Activated CD8-positive, alpha-beta T cell treated with anti-CD3 and anti-CD28 coated beads, Interleukin-2, amount 10 ng/mL, durations not matched to agents 7 days and 5 days (primary cell): ENCODE measurements at regions not wholly inside any gene's neighbourhood (a gene's known extent, or its start where the extent isn't known, plus 50 kb on each side); places are given as distances from the start of the nearest gene placed in this dataset.

Experiments
- ATAC-seq: fragments of 150-1000 bp; cut with Tn5 transposase; one replicate; pipeline ENCODE4 v1.10.0; 2021; ENCODE audit warnings: moderate library complexity
- CTCF ChIA-PET: fragments of 350-600 bp; sonication (Branson Sonifier 250); formaldehyde crosslinking; loops from one replicate; lab custom pipeline; 2021; ENCODE audit warnings: antibody characterized with exemption; lab: Charles Lee
- POLR2A ChIA-PET: fragments of 350-600 bp; sonication (Branson Sonifier 250); formaldehyde crosslinking; loops from one replicate; lab custom pipeline; 2021; ENCODE audit warnings: antibody characterized with exemption; lab: Charles Lee
- DNase-seq: peaks from one replicate; pipeline ENCODE4 v3.0.0-alpha.2; 2020
- H3K27ac Mint-ChIP-seq: one replicate; pipeline ENCODE4 v1.8.0; 2021; ENCODE audit warnings: mild to moderate bottlenecking, mixed read lengths
- H3K27me3 Mint-ChIP-seq: one replicate; pipeline ENCODE4 v1.8.0; 2021; ENCODE audit warnings: low read depth, mixed read lengths
- H3K36me3 Mint-ChIP-seq: one replicate; pipeline ENCODE4 v1.8.0; 2021; ENCODE audit warnings: low read depth, mixed read lengths
- H3K4me1 Mint-ChIP-seq: one replicate; pipeline ENCODE4 v1.8.0; 2021; ENCODE audit warnings: low read depth, mixed read lengths
- H3K4me3 Mint-ChIP-seq: one replicate; pipeline ENCODE4 v1.8.0; 2021; ENCODE audit warnings: mild to moderate bottlenecking, mixed read lengths
- H3K9me3 Mint-ChIP-seq: one replicate; pipeline ENCODE4 v1.8.0; 2022; ENCODE audit warnings: mixed read lengths; ENCODE audit not compliant: insufficient read depth

DNA sequence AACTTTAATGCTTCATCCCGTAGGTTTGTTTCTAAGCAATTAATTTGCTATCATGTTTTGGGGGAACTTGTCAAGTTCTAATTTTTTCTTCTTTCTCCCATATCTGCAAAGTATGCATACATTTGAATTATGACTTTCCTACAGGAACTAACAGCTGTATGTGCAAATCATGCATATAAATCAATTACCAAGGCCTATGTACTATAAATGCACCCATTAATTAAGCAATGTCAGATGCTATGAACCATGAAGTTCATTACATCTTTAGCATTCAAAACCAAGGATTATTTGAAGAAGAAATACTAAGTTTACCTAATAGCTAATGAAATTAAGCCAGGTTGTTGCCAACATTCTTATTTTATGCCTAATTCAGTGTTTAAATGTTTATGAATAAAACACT lies 851.3 kb downstream of the TFAP2A start:
- H3K9me3 Mint-ChIP-seq, result no peaks in the 10 kb centered on the region
- DNase-seq, result no peak
- no peak for ATAC-seq
- H3K4me1 Mint-ChIP-seq, result no peaks in the 10 kb centered on the region
- H3K4me3 Mint-ChIP-seq, result no peak overlapping the region
- H3K36me3 Mint-ChIP-seq, result no peaks in the 10 kb centered on the region
- ChIA-PET CTCF (no interaction called here), POLR2A (no interaction called here)
- H3K27ac Mint-ChIP-seq, result no peak overlapping the region
- H3K27me3 Mint-ChIP-seq, result no peaks in the 10 kb centered on the region

DNA sequence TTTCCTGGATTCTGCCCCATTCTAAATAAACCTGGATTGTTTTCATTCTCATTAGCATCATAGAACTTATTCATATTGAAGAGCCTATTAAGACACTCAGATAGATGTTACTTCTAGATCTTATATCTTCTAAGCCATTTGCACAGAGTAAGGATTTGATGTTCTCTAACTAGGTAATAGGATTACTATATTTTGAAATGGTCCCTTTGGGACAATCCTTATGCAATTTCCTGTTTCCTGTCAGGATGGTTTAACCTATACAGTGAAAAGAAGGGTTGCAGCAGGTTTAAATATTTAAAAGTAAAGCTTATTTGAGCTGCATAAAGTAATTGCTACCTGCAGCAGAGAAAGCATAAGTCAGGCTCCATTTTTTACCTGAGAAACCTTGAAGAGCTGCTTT lies 860.1 kb downstream of the TFAP2A start:
- ChIA-PET CTCF (no interaction called here), POLR2A (no interaction called here)
- H3K27ac Mint-ChIP-seq, result no peak overlapping the region
- DNase-seq (no peak), ATAC-seq (no peak)
- no peaks in the 10 kb centered on the region for H3K36me3 Mint-ChIP-seq
- peaks cover 8% of the 10 kb centered on the region for H3K9me3 Mint-ChIP-seq
- no peak overlapping the region for H3K4me3 Mint-ChIP-seq
- no peaks in the 10 kb centered on the region for H3K27me3 Mint-ChIP-seq
- no peaks in the 10 kb centered on the region for H3K4me1 Mint-ChIP-seq

DNA sequence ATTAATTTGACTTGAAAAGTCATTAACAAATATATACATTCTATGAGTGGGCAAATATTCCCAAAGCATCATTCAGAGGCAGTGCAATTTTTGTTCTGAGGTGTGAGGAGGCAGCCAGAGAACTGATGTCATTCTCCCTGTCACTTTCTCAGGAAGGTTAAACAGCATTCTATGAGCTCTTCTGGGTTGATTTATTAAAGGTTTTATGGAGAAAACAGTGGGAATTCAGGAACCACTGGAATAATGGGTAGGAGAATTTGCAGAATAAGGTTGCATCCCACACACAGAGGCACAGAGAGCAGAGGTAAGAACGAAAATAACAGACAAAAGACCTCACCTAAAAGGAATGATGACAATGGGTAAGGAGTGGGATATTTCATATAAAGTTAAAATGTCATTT lies 860.6 kb downstream of the TFAP2A start:
- ATAC-seq, result no peak
- H3K4me1 Mint-ChIP-seq, result no peaks in the 10 kb centered on the region
- H3K27ac Mint-ChIP-seq, result no peak overlapping the region
- H3K9me3 Mint-ChIP-seq, result peaks cover 8% of the 10 kb centered on the region
- H3K4me3 Mint-ChIP-seq, result no peak overlapping the region
- H3K36me3 Mint-ChIP-seq, result no peaks in the 10 kb centered on the region
- no peak for DNase-seq
- POLR2A ChIA-PET, result no interaction called here
- CTCF ChIA-PET, result no interaction called here
- H3K27me3 Mint-ChIP-seq, result no peaks in the 10 kb centered on the region

DNA sequence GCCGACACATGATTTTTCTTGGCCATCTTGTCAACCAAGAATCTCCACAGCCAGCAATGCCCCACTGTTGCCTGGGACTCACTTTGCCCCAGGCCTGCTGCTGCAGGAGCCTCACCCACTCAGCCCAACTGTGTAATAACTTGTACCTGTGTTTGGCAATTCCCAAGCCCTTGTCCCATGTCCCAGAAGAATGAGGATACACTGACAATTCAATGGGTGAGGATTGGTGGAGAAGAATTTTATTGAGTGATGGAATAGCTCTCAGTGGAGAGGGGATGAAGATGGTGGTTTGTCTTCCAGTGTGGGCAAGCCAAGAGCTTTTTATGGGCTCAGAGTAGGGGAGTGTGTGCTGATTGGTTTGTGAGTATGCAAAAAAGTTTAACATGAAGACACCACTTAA lies 861.9 kb downstream of the TFAP2A start:
- H3K4me3 Mint-ChIP-seq, result no peak overlapping the region
- ChIA-PET CTCF (no interaction called here), POLR2A (no interaction called here)
- H3K27me3 Mint-ChIP-seq, result no peaks in the 10 kb centered on the region
- ATAC-seq (no peak), DNase-seq (no peak)
- no peaks in the 10 kb centered on the region for H3K36me3 Mint-ChIP-seq
- no peaks in the 10 kb centered on the region for H3K4me1 Mint-ChIP-seq
- H3K9me3 Mint-ChIP-seq, result peaks cover 8% of the 10 kb centered on the region
- no peak overlapping the region for H3K27ac Mint-ChIP-seq

GRCh38 chr6:9543649-9544048 lies 871.2 kb downstream of the TFAP2A start:
- H3K27me3 Mint-ChIP-seq, result no peaks in the 10 kb centered on the region
- ChIA-PET POLR2A (no interaction called here), CTCF (no interaction called here)
- no peak for ATAC-seq
- H3K36me3 Mint-ChIP-seq, result no peaks in the 10 kb centered on the region
- H3K4me1 Mint-ChIP-seq, result no peaks in the 10 kb centered on the region
- no peak overlapping the region for H3K4me3 Mint-ChIP-seq
- H3K27ac Mint-ChIP-seq, result no peak overlapping the region
- H3K9me3 Mint-ChIP-seq, result no peaks in the 10 kb centered on the region
- DNase-seq, result no peak

DNA sequence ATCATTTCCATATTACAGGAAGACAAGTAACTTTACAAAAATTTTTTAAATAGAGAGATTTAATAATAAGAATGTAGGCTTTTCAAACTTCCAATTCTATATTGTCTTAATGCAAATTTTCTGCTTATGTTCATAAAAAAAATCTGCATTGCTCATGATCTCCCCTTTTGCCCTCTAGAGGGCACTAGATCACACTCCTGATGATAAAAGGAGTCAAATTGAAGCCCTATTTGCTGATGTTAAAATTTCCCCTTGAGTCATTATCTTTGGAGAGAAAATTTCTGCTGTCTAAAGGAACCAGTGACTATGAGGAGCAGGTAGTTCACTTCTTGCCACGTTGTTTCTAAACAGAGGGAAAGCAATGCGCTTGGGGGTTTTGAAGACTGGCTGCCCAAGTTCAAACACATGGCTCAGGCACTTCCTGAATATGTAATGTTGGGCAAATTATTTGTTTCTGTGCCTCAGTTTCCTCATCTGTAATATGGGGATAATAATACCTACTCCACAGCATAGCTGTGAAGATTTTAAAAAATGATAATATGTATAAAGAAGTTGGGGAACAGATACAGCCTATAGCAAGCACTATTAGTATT lies 874.2 kb downstream of the TFAP2A start:
- POLR2A ChIA-PET, result no interaction called here
- no peaks in the 10 kb centered on the region for H3K36me3 Mint-ChIP-seq
- H3K4me1 Mint-ChIP-seq, result no peaks in the 10 kb centered on the region
- ATAC-seq (no peak), DNase-seq (no peak)
- H3K4me3 Mint-ChIP-seq, result no peak overlapping the region
- H3K9me3 Mint-ChIP-seq, result no peaks in the 10 kb centered on the region
- CTCF ChIA-PET, result interaction anchor here (0.7 kb wide), 1 partner anchor 18 kb away, joined by 3 read pairs; no protein-coding TSS in a partner anchor
- no peaks in the 10 kb centered on the region for H3K27me3 Mint-ChIP-seq
- H3K27ac Mint-ChIP-seq, result no peak overlapping the region

DNA sequence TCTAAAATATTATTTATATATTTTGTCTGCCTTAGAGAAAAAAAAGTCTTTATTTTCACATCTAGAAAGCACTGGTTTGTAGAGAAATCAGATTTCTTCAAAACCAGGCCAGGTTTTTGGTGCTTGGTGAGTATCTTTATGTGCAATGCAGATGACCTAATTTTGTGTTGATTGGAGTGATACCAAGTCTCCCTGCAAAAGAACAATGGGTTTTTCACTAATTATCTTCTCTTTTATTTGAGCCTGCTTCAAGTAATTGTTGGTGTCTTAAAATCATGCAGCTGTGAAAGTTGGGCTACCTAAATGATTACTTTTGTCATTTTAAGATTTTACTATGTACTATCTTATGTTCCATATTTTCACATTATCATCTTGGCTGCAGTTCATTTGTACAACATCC lies 874.7 kb downstream of the TFAP2A start:
- no peak overlapping the region for H3K27ac Mint-ChIP-seq
- H3K36me3 Mint-ChIP-seq, result no peaks in the 10 kb centered on the region
- H3K9me3 Mint-ChIP-seq, result no peaks in the 10 kb centered on the region
- H3K4me3 Mint-ChIP-seq, result no peak overlapping the region
- ATAC-seq (no peak), DNase-seq (no peak)
- ChIA-PET CTCF (no interaction called here), POLR2A (no interaction called here)
- no peaks in the 10 kb centered on the region for H3K4me1 Mint-ChIP-seq
- H3K27me3 Mint-ChIP-seq, result no peaks in the 10 kb centered on the region

DNA sequence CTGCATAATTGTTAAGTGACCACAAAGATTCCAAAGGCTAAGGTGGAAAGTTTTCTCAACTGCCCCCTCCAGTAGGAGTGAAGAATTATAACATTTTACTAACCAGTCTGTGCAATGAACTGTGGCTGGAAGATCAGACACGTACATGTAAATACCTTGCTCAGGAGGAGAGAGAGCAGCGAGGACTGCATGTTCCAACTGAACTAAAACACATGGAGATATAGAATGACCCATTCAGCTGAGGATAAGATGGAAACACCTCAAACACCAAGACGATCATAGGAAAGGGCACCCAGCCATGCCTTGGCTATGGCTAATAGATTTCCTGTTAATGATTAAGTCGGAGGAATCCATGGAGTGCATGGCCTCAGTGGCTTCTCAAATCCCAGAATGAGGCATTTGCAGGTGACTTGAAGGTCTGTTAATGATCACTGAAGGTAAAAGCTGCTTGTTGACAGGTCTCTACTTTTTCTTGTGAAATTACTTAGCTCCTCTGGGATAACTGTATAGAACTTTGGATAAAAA lies 875.6 kb downstream of the TFAP2A start:
- POLR2A ChIA-PET, result no interaction called here
- H3K36me3 Mint-ChIP-seq, result no peaks in the 10 kb centered on the region
- no peaks in the 10 kb centered on the region for H3K9me3 Mint-ChIP-seq
- no peak overlapping the region for H3K27ac Mint-ChIP-seq
- CTCF ChIA-PET, result no interaction called here
- DNase-seq (no peak), ATAC-seq (no peak)
- H3K4me3 Mint-ChIP-seq, result no peak overlapping the region
- H3K4me1 Mint-ChIP-seq, result no peaks in the 10 kb centered on the region
- no peaks in the 10 kb centered on the region for H3K27me3 Mint-ChIP-seq

DNA sequence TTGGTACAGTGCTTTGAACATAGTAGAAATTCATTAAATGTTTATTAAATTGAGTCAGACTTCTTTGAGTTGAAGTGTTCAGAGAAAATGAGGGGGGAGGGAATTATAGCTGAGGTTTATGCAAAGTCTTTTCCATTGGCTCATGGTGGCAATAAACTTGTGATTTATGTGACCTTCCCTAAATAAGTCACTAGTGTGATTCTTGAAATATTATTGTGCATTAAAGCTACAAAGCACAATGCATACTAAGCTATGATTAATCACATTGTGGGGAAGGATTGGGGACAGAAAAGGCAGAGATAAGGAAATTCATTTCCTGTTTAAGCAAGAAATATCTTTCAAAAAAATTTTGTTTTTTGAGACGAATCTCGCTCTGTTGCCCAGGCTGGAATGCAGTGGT lies 877.5 kb downstream of the TFAP2A start:
- H3K4me3 Mint-ChIP-seq, result no peak overlapping the region
- H3K4me1 Mint-ChIP-seq, result no peaks in the 10 kb centered on the region
- DNase-seq (no peak), ATAC-seq (no peak)
- no peaks in the 10 kb centered on the region for H3K9me3 Mint-ChIP-seq
- H3K27ac Mint-ChIP-seq, result no peak overlapping the region
- H3K27me3 Mint-ChIP-seq, result no peaks in the 10 kb centered on the region
- no peaks in the 10 kb centered on the region for H3K36me3 Mint-ChIP-seq
- CTCF ChIA-PET, result no interaction called here
- POLR2A ChIA-PET, result no interaction called here

DNA sequence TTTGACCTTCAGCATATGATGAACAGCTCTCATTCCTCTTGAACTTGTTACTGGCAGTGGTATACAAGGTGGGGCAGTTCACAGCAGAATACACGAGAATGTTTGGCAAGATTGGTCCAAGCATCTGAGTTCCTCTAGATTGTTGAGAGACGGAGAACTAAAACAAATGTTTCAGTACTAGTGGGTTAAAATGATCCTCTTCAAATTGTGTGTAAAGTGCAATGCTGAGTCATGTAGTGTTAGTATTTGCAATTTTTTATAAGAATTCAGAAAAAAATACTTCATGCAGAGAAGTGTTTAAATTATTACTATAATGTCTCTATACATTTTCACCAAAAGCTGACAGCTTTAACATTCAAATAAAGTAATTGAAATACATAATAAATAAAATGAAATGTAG lies 879.8 kb downstream of the TFAP2A start:
- DNase-seq (no peak), ATAC-seq (no peak)
- ChIA-PET CTCF (no interaction called here), POLR2A (no interaction called here)
- H3K27me3 Mint-ChIP-seq, result no peaks in the 10 kb centered on the region
- H3K4me1 Mint-ChIP-seq, result no peaks in the 10 kb centered on the region
- H3K9me3 Mint-ChIP-seq, result no peaks in the 10 kb centered on the region
- no peaks in the 10 kb centered on the region for H3K36me3 Mint-ChIP-seq
- H3K4me3 Mint-ChIP-seq, result no peak overlapping the region
- no peak overlapping the region for H3K27ac Mint-ChIP-seq

DNA sequence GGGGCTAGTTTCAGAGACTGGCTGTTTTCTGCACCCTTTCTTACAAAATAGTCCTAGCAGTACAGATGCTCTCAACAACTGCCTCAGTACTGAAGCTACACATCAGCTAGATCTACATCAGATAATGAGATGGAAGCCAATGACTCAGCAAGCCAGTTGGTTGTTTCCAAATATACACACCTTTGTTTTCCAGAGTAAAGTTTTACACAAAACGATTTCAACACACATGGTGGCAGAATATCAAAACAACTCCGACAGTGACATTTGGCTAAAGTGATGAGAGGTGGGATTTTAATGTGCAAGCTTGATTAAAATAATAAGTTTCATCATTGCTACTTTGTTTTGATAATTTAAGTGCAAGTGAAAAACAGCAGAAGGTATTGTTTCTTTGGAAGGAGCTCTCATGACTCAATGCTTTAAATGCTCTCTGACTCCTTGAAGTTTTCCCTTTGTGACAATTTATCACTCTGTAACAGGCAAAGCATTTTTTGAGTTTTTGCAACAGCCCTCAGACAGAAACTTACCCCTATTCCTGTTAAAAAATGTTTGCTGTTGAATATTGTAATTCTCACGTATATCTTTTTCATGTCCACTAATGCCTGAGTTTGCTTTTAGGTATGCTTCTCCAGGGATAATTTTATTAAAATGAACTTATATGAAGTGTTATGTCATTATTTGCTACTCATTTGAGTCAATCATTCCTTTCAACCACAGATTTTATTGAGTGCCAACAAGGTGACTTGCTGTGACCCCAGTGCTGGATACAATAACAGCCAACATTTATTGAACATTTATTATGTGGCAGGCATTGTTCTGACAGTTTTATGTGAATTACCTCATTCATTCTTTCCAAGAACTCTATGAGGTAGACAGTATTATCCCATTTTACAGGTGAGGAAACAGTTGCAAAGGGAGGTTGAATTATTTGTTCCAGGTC lies 882.0 kb downstream of the TFAP2A start:
- POLR2A ChIA-PET, result no interaction called here
- H3K27ac Mint-ChIP-seq, result no peak overlapping the region
- CTCF ChIA-PET, result no interaction called here
- H3K9me3 Mint-ChIP-seq, result no peaks in the 10 kb centered on the region
- no peak for DNase-seq
- no peaks in the 10 kb centered on the region for H3K4me1 Mint-ChIP-seq
- H3K27me3 Mint-ChIP-seq, result no peaks in the 10 kb centered on the region
- H3K36me3 Mint-ChIP-seq, result no peaks in the 10 kb centered on the region
- no peak overlapping the region for H3K4me3 Mint-ChIP-seq
- no peak for ATAC-seq

DNA sequence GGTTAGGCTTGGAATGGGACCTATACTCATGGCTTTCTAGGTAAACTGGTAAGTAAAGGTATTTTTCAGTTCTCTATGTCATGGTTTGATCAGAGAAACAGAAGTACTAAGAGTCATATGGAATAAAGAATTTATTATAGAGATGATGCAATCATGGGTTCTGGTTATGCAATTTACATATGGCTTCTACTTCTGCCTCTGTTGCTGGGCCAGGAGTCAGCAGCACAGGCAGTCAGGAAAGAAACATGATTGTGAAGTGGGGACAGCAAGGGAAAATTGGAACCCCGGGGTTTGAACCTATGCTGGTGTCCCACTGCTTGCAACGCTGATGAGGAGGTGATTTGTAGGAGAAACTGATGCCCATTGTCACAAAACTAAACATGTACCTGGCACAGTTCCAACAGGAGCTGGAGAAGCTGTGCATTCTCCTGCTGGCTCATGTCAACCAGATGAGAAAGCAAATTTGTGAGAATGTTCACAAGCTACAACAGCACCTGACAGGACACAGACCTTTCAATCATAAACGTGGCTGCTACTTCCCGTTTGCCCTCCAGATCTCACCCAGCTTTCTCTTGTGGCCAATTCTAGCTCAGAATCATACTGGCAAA lies 887.1 kb downstream of the TFAP2A start:
- H3K27ac Mint-ChIP-seq, result no peak overlapping the region
- DNase-seq, result no peak
- no peaks in the 10 kb centered on the region for H3K36me3 Mint-ChIP-seq
- no peaks in the 10 kb centered on the region for H3K4me1 Mint-ChIP-seq
- H3K27me3 Mint-ChIP-seq, result no peaks in the 10 kb centered on the region
- H3K4me3 Mint-ChIP-seq, result no peak overlapping the region
- POLR2A ChIA-PET, result no interaction called here
- CTCF ChIA-PET, result no interaction called here
- ATAC-seq, result no peak
- H3K9me3 Mint-ChIP-seq, result no peaks in the 10 kb centered on the region
